Panc1 (cell line): ENCODE measurements at regions not wholly inside any gene's neighbourhood (a gene's known extent, or its start where the extent isn't known, plus 50 kb on each side); places are given as distances from the start of the nearest gene placed in this dataset.

ENCODE experiments used
- POLR2AphosphoS5 ChIP-seq: IDR thresholded peaks from 2 replicates; pipeline ENCODE4 v1.6.1; 2012; ENCODE audit warnings: mild to moderate bottlenecking, low read depth, low read length, moderate library complexity
- SIN3A ChIP-seq: IDR thresholded peaks from 2 replicates; pipeline ENCODE4 v1.6.1; 2012; ENCODE audit warnings: low read depth, mild to moderate bottlenecking, low read length, moderate library complexity, borderline replicate concordance; ENCODE audit not compliant: insufficient read depth
- TF ChIP-seq, protein P1 (sequence below): fragments of 450-650 bp; IDR thresholded peaks from 2 replicates; pipeline ENCODE4 v1.5.1; 2017; ENCODE audit warnings: mild to moderate bottlenecking
- TF ChIP-seq, protein P2 (sequence below), 2 experiments: IDR thresholded peaks; 2 replicates each; pipeline ENCODE4 v1.6.1; 2011 to 2012; ENCODE audit warnings: low read depth in 2 of 2, control low read depth in 1 of 2, low read length in 1 of 2, mild to moderate bottlenecking in 1 of 2, moderate library complexity in 1 of 2; ENCODE audit not compliant: insufficient read depth in 1 of 2

DNA sequence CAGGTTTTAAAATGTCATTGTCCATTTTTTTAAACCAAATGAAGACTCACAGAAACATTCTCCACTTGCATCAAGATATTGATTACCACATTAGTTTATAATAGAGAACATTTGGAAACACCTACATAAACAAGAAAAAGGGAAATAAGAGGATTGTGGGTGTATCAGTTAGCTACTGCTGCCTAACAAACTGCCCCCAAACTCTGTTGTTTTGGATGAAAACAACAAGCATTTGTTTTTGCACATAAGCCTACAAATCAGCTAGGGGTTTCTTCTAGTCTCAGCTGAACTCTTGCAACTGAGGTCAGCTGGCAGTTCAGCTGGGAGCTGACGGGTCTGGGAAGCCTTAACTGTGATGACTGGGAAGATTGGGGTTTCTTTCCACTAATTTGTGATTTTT, 464.4 kb downstream of the COG6 start:
- TF ChIP-seq, protein P1, sequence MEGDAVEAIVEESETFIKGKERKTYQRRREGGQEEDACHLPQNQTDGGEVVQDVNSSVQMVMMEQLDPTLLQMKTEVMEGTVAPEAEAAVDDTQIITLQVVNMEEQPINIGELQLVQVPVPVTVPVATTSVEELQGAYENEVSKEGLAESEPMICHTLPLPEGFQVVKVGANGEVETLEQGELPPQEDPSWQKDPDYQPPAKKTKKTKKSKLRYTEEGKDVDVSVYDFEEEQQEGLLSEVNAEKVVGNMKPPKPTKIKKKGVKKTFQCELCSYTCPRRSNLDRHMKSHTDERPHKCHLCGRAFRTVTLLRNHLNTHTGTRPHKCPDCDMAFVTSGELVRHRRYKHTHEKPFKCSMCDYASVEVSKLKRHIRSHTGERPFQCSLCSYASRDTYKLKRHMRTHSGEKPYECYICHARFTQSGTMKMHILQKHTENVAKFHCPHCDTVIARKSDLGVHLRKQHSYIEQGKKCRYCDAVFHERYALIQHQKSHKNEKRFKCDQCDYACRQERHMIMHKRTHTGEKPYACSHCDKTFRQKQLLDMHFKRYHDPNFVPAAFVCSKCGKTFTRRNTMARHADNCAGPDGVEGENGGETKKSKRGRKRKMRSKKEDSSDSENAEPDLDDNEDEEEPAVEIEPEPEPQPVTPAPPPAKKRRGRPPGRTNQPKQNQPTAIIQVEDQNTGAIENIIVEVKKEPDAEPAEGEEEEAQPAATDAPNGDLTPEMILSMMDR = no peak
- TF ChIP-seq POLR2AphosphoS5 = no peak
- TF ChIP-seq SIN3A = no peak
- TF ChIP-seq, protein P2, sequence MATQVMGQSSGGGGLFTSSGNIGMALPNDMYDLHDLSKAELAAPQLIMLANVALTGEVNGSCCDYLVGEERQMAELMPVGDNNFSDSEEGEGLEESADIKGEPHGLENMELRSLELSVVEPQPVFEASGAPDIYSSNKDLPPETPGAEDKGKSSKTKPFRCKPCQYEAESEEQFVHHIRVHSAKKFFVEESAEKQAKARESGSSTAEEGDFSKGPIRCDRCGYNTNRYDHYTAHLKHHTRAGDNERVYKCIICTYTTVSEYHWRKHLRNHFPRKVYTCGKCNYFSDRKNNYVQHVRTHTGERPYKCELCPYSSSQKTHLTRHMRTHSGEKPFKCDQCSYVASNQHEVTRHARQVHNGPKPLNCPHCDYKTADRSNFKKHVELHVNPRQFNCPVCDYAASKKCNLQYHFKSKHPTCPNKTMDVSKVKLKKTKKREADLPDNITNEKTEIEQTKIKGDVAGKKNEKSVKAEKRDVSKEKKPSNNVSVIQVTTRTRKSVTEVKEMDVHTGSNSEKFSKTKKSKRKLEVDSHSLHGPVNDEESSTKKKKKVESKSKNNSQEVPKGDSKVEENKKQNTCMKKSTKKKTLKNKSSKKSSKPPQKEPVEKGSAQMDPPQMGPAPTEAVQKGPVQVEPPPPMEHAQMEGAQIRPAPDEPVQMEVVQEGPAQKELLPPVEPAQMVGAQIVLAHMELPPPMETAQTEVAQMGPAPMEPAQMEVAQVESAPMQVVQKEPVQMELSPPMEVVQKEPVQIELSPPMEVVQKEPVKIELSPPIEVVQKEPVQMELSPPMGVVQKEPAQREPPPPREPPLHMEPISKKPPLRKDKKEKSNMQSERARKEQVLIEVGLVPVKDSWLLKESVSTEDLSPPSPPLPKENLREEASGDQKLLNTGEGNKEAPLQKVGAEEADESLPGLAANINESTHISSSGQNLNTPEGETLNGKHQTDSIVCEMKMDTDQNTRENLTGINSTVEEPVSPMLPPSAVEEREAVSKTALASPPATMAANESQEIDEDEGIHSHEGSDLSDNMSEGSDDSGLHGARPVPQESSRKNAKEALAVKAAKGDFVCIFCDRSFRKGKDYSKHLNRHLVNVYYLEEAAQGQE (IDR thresholded peaks at IDR 0.05; ENCODE audit: insufficient read depth in 1 of 2, low read depth in 2 of 2, low read length in 1 of 2) = no peak
